Tongue (tissue), 1 donor: ENCODE measurements at regions not wholly inside any gene's neighbourhood (a gene's known extent, or its start where the extent isn't known, plus 50 kb on each side); places are given as distances from the start of the nearest gene placed in this dataset.

ENCODE experiments used
- DNase-seq: peaks from one replicate; pipeline ENCODE4 v3.0.0-alpha.2; 2015

- no peak for DNase-seq
These were observed 80.0 kb upstream of the NTRK2 start for GRCh38 chr9:84589542-84589941.

GRCh38 chr9:84590706-84591105, 78.8 kb upstream of the NTRK2 start:
- no peak for DNase-seq

- no peak for DNase-seq
These were observed 76.6 kb upstream of the NTRK2 start for GRCh38 chr9:84592918-84593317.

- peak; percentile 29 for DNase-seq
These were observed 76.2 kb upstream of the NTRK2 start for GRCh38 chr9:84593352-84593751.

- DNase-seq, result no peak
These were observed 72.4 kb upstream of the NTRK2 start for GRCh38 chr9:84597131-84597530.

- DNase-seq, result peak; percentile 32
These were observed 70.5 kb upstream of the NTRK2 start for GRCh38 chr9:84598921-84599636.

GRCh38 chr9:84600739-84601138, 68.8 kb upstream of the NTRK2 start:
- DNase-seq, result no peak

GRCh38 chr9:84604223-84604622, 65.3 kb upstream of the NTRK2 start:
- no peak for DNase-seq

- DNase-seq, result no peak
These were observed 59.8 kb upstream of the NTRK2 start for GRCh38 chr9:84609779-84610178.

- no peak for DNase-seq
These were observed 56.1 kb upstream of the NTRK2 start for GRCh38 chr9:84613431-84613830.

GRCh38 chr9:84615544-84615943, 54.0 kb upstream of the NTRK2 start:
- DNase-seq, result no peak

GRCh38 chr9:84617411-84618029, 52.0 kb upstream of the NTRK2 start:
- peak; percentile 20 for DNase-seq
